ENCODE measurements at regions not wholly inside any gene's neighbourhood (a gene's known extent, or its start where the extent isn't known, plus 50 kb on each side); places are given as distances from the start of the nearest gene placed in this dataset.

GRCh38 chr14:59098377-59098776, 90.1 kb upstream of the DAAM1 start:
- no peaks in the 10 kb centered on the region for H3K4me1 ChIP-seq (ENCODE audit: insufficient read depth, low read length)
- H3K27me3 ChIP-seq (ENCODE audit: insufficient read depth, low read length) = no peaks in the 10 kb centered on the region
- H3K9ac ChIP-seq (ENCODE audit: low read depth, low read length) = no peak overlapping the region
- H3K27ac ChIP-seq (ENCODE audit: low read depth, low read length) = no peak overlapping the region
- no peaks in the 10 kb centered on the region for H3K36me3 ChIP-seq (ENCODE audit: insufficient read depth, low read length)
- H3K9me3 ChIP-seq (ENCODE audit: insufficient read depth, low read depth, low read length) = no peaks in the 10 kb centered on the region
- H3K4me3 ChIP-seq (ENCODE audit: low read length) = no peak overlapping the region
- WGBS = 92% methylated on average over 4 of the region's 4 CpGs

GRCh38 chr14:59100205-59100604, 88.3 kb upstream of the DAAM1 start:
- WGBS = 97% methylated on average over 3 of the region's 4 CpGs

GRCh38 chr14:59101476-59101875, 87.0 kb upstream of the DAAM1 start:
- Histone ChIP-seq H3K27ac (ENCODE audit: low read depth, low read length) (no peak overlapping the region), H3K9me3 (ENCODE audit: insufficient read depth, low read depth, low read length) (no peaks in the 10 kb centered on the region), H3K9ac (ENCODE audit: low read depth, low read length) (no peak overlapping the region), H3K4me1 (ENCODE audit: insufficient read depth, low read length) (no peaks in the 10 kb centered on the region), H3K27me3 (ENCODE audit: insufficient read depth, low read length) (no peaks in the 10 kb centered on the region), H3K4me3 (ENCODE audit: low read length) (no peak overlapping the region), H3K36me3 (ENCODE audit: insufficient read depth, low read length) (no peaks in the 10 kb centered on the region)

More at GRCh38 chr14:59100205-59100604, 88.3 kb upstream of the DAAM1 start:
- no peaks in the 10 kb centered on the region for H3K4me1 ChIP-seq (ENCODE audit: insufficient read depth, low read length)
- no peak overlapping the region for H3K4me3 ChIP-seq (ENCODE audit: low read length)
- H3K9ac ChIP-seq (ENCODE audit: low read depth, low read length) = no peak overlapping the region
- H3K27ac ChIP-seq (ENCODE audit: low read depth, low read length) = no peak overlapping the region
- no peaks in the 10 kb centered on the region for H3K36me3 ChIP-seq (ENCODE audit: insufficient read depth, low read length)
- no peaks in the 10 kb centered on the region for H3K27me3 ChIP-seq (ENCODE audit: insufficient read depth, low read length)
- no peaks in the 10 kb centered on the region for H3K9me3 ChIP-seq (ENCODE audit: insufficient read depth, low read depth, low read length)

- Histone ChIP-seq H3K36me3 (ENCODE audit: insufficient read depth, low read length) (no peaks in the 10 kb centered on the region), H3K9ac (ENCODE audit: low read depth, low read length) (no peak overlapping the region), H3K27me3 (ENCODE audit: insufficient read depth, low read length) (no peaks in the 10 kb centered on the region), H3K9me3 (ENCODE audit: insufficient read depth, low read depth, low read length) (no peaks in the 10 kb centered on the region), H3K4me1 (ENCODE audit: insufficient read depth, low read length) (no peaks in the 10 kb centered on the region), H3K4me3 (ENCODE audit: low read length) (no peak overlapping the region), H3K27ac (ENCODE audit: low read depth, low read length) (no peak overlapping the region)
- no CpG with 5 or more reads among the region's 2 CpGs for WGBS
Observed at GRCh38 chr14:59103396-59103795, 85.1 kb upstream of the DAAM1 start.

GRCh38 chr14:59107819-59108218, 80.6 kb upstream of the DAAM1 start:
- WGBS = 82% methylated on average over 2 of the region's 2 CpGs
- Histone ChIP-seq H3K36me3 (ENCODE audit: insufficient read depth, low read length) (no peaks in the 10 kb centered on the region), H3K27ac (ENCODE audit: low read depth, low read length) (no peak overlapping the region), H3K4me3 (ENCODE audit: low read length) (no peak overlapping the region), H3K9me3 (ENCODE audit: insufficient read depth, low read depth, low read length) (no peaks in the 10 kb centered on the region), H3K4me1 (ENCODE audit: insufficient read depth, low read length) (no peaks in the 10 kb centered on the region), H3K27me3 (ENCODE audit: insufficient read depth, low read length) (no peaks in the 10 kb centered on the region), H3K9ac (ENCODE audit: low read depth, low read length) (no peak overlapping the region)

- Histone ChIP-seq H3K9ac (ENCODE audit: low read depth, low read length) (no peak overlapping the region), H3K4me3 (ENCODE audit: low read length) (no peak overlapping the region), H3K27ac (ENCODE audit: low read depth, low read length) (no peak overlapping the region), H3K36me3 (ENCODE audit: insufficient read depth, low read length) (no peaks in the 10 kb centered on the region), H3K4me1 (ENCODE audit: insufficient read depth, low read length) (no peaks in the 10 kb centered on the region), H3K27me3 (ENCODE audit: insufficient read depth, low read length) (no peaks in the 10 kb centered on the region), H3K9me3 (ENCODE audit: insufficient read depth, low read depth, low read length) (no peaks in the 10 kb centered on the region)
- WGBS = 91% methylated on average over 2 of the region's 2 CpGs
Observed at GRCh38 chr14:59116984-59117415, 71.5 kb upstream of the DAAM1 start.

GRCh38 chr14:59117754-59118528, 70.5 kb upstream of the DAAM1 start:
- no peaks in the 10 kb centered on the region for H3K27me3 ChIP-seq (ENCODE audit: insufficient read depth, low read length)
- H3K27ac ChIP-seq (ENCODE audit: low read depth, low read length) = no peak overlapping the region
- no peak overlapping the region for H3K4me3 ChIP-seq (ENCODE audit: low read length)
- H3K9me3 ChIP-seq (ENCODE audit: insufficient read depth, low read depth, low read length) = no peaks in the 10 kb centered on the region
- H3K36me3 ChIP-seq (ENCODE audit: insufficient read depth, low read length) = no peaks in the 10 kb centered on the region
- 91% methylated on average over 2 of the region's 2 CpGs for WGBS
- no peaks in the 10 kb centered on the region for H3K4me1 ChIP-seq (ENCODE audit: insufficient read depth, low read length)
- H3K9ac ChIP-seq (ENCODE audit: low read depth, low read length) = no peak overlapping the region

- Histone ChIP-seq H3K9ac (ENCODE audit: low read depth, low read length) (no peak overlapping the region), H3K4me3 (ENCODE audit: low read length) (no peak overlapping the region), H3K27ac (ENCODE audit: low read depth, low read length) (no peak overlapping the region), H3K36me3 (ENCODE audit: insufficient read depth, low read length) (no peaks in the 10 kb centered on the region), H3K27me3 (ENCODE audit: insufficient read depth, low read length) (no peaks in the 10 kb centered on the region), H3K4me1 (ENCODE audit: insufficient read depth, low read length) (no peaks in the 10 kb centered on the region), H3K9me3 (ENCODE audit: insufficient read depth, low read depth, low read length) (no peaks in the 10 kb centered on the region)
- 76% methylated on average over 1 of the region's 1 CpG for WGBS
Observed at GRCh38 chr14:59120921-59121320, 67.5 kb upstream of the DAAM1 start.

- H3K9me3 ChIP-seq (ENCODE audit: insufficient read depth, low read depth, low read length) = no peaks in the 10 kb centered on the region
- no peak overlapping the region for H3K9ac ChIP-seq (ENCODE audit: low read depth, low read length)
- H3K4me3 ChIP-seq (ENCODE audit: low read length) = no peak overlapping the region
- no peaks in the 10 kb centered on the region for H3K27me3 ChIP-seq (ENCODE audit: insufficient read depth, low read length)
- no peaks in the 10 kb centered on the region for H3K36me3 ChIP-seq (ENCODE audit: insufficient read depth, low read length)
- no peaks in the 10 kb centered on the region for H3K4me1 ChIP-seq (ENCODE audit: insufficient read depth, low read length)
- H3K27ac ChIP-seq (ENCODE audit: low read depth, low read length) = no peak overlapping the region
- 93% methylated on average over 3 of the region's 3 CpGs for WGBS
Observed at GRCh38 chr14:59123531-59123930, 64.9 kb upstream of the DAAM1 start.

GRCh38 chr14:59123975-59124374, 64.5 kb upstream of the DAAM1 start:
- H3K27me3 ChIP-seq (ENCODE audit: insufficient read depth, low read length) = no peaks in the 10 kb centered on the region
- no peak overlapping the region for H3K27ac ChIP-seq (ENCODE audit: low read depth, low read length)
- no peaks in the 10 kb centered on the region for H3K36me3 ChIP-seq (ENCODE audit: insufficient read depth, low read length)
- H3K4me3 ChIP-seq (ENCODE audit: low read length) = no peak overlapping the region
- H3K9ac ChIP-seq (ENCODE audit: low read depth, low read length) = no peak overlapping the region
- H3K9me3 ChIP-seq (ENCODE audit: insufficient read depth, low read depth, low read length) = no peaks in the 10 kb centered on the region
- 83% methylated on average over 4 of the region's 4 CpGs for WGBS
- no peaks in the 10 kb centered on the region for H3K4me1 ChIP-seq (ENCODE audit: insufficient read depth, low read length)

GRCh38 chr14:59125156-59125555, 63.3 kb upstream of the DAAM1 start:
- Histone ChIP-seq H3K36me3 (ENCODE audit: insufficient read depth, low read length) (no peaks in the 10 kb centered on the region), H3K4me1 (ENCODE audit: insufficient read depth, low read length) (no peaks in the 10 kb centered on the region), H3K4me3 (ENCODE audit: low read length) (no peak overlapping the region), H3K27me3 (ENCODE audit: insufficient read depth, low read length) (no peaks in the 10 kb centered on the region), H3K9me3 (ENCODE audit: insufficient read depth, low read depth, low read length) (no peaks in the 10 kb centered on the region), H3K9ac (ENCODE audit: low read depth, low read length) (no peak overlapping the region), H3K27ac (ENCODE audit: low read depth, low read length) (no peak overlapping the region)
- 92% methylated on average over 4 of the region's 4 CpGs for WGBS

Data from HUES64 (cell line).